ENCODE measurements at regions not wholly inside any gene's neighbourhood (a gene's known extent, or its start where the extent isn't known, plus 50 kb on each side); places are given as distances from the start of the nearest gene placed in this dataset.

DNA sequence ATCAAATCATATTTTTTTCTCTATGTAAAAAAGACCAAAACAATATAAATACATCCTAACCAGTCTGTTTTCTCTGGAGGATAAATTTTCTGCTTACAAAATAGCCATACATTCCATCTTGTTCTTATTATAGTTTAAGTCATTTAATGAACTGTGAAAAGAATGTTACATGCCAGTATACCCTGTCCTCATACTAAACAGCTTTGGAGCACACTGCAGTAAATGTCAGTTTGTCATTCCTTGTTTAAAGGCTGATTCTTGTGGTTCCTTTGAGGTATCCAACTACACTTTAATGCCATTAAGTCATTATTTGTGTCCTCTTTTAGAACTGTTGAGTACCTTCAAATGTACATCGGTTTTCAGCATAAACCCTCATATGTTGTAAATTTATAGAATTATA is 52.7 kb upstream of the DCBLD2 start:
- Histone ChIP-seq H3K4me2 (ENCODE audit: low read depth, low read length, poor library complexity, severe bottlenecking) (no peak overlapping the region), H3F3A (ENCODE audit: low read depth) (no peaks in the 10 kb centered on the region), H3K27me3 (ENCODE audit: insufficient read depth, low read length, poor library complexity, severe bottlenecking) (no peaks in the 10 kb centered on the region)

DNA sequence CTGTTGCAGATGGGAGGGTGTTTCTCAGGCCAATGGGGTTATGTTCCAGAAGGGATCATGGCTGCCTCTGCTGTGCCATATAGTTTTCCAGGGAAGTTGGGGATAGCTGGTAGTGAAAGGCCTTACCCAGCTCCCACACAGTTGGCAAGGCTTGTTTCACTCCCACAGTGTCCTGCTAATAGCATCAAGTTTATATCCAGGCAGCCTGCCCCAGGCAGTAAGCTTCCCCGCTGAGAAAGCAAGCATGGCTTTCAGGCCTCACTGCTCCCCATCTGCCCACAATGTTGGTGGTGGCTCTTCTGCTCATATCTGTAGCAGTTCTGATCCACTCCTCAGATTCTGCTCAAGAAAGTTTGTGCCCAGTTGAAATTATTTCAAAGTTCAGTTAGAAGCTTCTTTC is 50.9 kb upstream of the DCBLD2 start:
- Histone ChIP-seq H3K4me1 (ENCODE audit: insufficient read depth, low read length, poor library complexity, severe bottlenecking) (no peaks in the 10 kb centered on the region), H3K27me3 (ENCODE audit: insufficient read depth, low read length, poor library complexity, severe bottlenecking) (no peaks in the 10 kb centered on the region), H3F3A (ENCODE audit: low read depth) (no peaks in the 10 kb centered on the region), H4K20me1 (ENCODE audit: insufficient read depth, low read length, poor library complexity, severe bottlenecking) (no peaks in the 10 kb centered on the region), H3K9me3 (ENCODE audit: insufficient read depth, low read depth, low read length) (no peaks in the 10 kb centered on the region), H3K9ac (ENCODE audit: low read depth, low read length, poor library complexity, severe bottlenecking) (no peak overlapping the region), H3K79me2 (ENCODE audit: insufficient read depth, low read length) (no peaks in the 10 kb centered on the region), H3K36me3 (ENCODE audit: insufficient read depth, low read length) (no peaks in the 10 kb centered on the region), H3K4me2 (ENCODE audit: low read depth, low read length, poor library complexity, severe bottlenecking) (no peak overlapping the region), H3K4me3 (ENCODE audit: low read length, poor library complexity, severe bottlenecking) (no peak overlapping the region), H2AFZ (ENCODE audit: low read length) (no peak overlapping the region), H3K9me2 (replicated peaks; ENCODE audit: low read depth, low read length) (no peaks in the 10 kb centered on the region)
- TF ChIP-seq, protein P1, sequence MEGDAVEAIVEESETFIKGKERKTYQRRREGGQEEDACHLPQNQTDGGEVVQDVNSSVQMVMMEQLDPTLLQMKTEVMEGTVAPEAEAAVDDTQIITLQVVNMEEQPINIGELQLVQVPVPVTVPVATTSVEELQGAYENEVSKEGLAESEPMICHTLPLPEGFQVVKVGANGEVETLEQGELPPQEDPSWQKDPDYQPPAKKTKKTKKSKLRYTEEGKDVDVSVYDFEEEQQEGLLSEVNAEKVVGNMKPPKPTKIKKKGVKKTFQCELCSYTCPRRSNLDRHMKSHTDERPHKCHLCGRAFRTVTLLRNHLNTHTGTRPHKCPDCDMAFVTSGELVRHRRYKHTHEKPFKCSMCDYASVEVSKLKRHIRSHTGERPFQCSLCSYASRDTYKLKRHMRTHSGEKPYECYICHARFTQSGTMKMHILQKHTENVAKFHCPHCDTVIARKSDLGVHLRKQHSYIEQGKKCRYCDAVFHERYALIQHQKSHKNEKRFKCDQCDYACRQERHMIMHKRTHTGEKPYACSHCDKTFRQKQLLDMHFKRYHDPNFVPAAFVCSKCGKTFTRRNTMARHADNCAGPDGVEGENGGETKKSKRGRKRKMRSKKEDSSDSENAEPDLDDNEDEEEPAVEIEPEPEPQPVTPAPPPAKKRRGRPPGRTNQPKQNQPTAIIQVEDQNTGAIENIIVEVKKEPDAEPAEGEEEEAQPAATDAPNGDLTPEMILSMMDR (conservative IDR thresholded peaks at IDR 0.05; ENCODE audit: low read length), result no peak
- no peak for TF ChIP-seq EZH2phosphoT487 (IDR thresholded peaks at IDR 0.05; ENCODE audit: borderline replicate concordance)

More for the DNA sequence above, 52.7 kb upstream of the DCBLD2 start:
- no peaks in the 10 kb centered on the region for H3K9me3 ChIP-seq (ENCODE audit: insufficient read depth, low read depth, low read length)
- H3K9ac ChIP-seq (ENCODE audit: low read depth, low read length, poor library complexity, severe bottlenecking), result no peak overlapping the region
- no peak overlapping the region for H2AFZ ChIP-seq (ENCODE audit: low read length)
- no peaks in the 10 kb centered on the region for H3K4me1 ChIP-seq (ENCODE audit: insufficient read depth, low read length, poor library complexity, severe bottlenecking)
- no peak overlapping the region for H3K4me3 ChIP-seq (ENCODE audit: low read length, poor library complexity, severe bottlenecking)
- TF ChIP-seq EZH2phosphoT487 (IDR thresholded peaks at IDR 0.05; ENCODE audit: borderline replicate concordance), result no peak
- TF ChIP-seq, protein P1 (conservative IDR thresholded peaks at IDR 0.05; ENCODE audit: low read length), result no peak
- H3K9me2 ChIP-seq (replicated peaks; ENCODE audit: low read depth, low read length), result no peaks in the 10 kb centered on the region
- H3K36me3 ChIP-seq (ENCODE audit: insufficient read depth, low read length), result no peaks in the 10 kb centered on the region
- no peaks in the 10 kb centered on the region for H4K20me1 ChIP-seq (ENCODE audit: insufficient read depth, low read length, poor library complexity, severe bottlenecking)
- H3K79me2 ChIP-seq (ENCODE audit: insufficient read depth, low read length), result no peaks in the 10 kb centered on the region
